Right renal cortex interstitium (tissue), 3 donors: ENCODE measurements at regions not wholly inside any gene's neighbourhood (a gene's known extent, or its start where the extent isn't known, plus 50 kb on each side); places are given as distances from the start of the nearest gene placed in this dataset.
"Not testable (repeated sequence)": the region's sequence is repeated elsewhere in the genome, so short reads cannot be mapped to it uniquely, and the experiment has no call there.

Experiments used
- DNase-seq, 3 donors: peaks; one replicate each; pipeline ENCODE4 v3.0.0-alpha.2; 2013; ENCODE audit warnings: low read depth in 3 of 3, low spot score in 2 of 3

DNA sequence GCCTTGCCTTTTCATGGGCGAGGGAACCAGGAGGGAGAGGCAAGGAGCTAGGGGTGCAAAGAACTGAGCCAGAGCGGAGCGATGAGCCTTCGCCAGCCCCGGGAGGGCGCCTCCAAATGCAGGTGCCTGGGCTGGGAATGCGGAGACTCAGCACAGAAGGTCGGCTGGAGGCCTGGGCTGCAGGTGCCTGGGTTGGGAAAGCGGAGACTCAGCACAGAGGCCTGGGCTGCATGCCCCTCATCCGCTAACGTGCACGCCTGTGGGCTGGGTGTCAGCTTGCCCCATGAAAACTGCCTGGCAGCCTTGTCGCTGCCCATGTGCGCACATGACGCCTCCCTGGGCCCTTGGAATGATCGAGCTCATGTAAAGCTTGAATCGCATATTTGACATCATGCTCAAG, 51.8 kb downstream of the POM121L12 start:
- no peak for DNase-seq

DNA sequence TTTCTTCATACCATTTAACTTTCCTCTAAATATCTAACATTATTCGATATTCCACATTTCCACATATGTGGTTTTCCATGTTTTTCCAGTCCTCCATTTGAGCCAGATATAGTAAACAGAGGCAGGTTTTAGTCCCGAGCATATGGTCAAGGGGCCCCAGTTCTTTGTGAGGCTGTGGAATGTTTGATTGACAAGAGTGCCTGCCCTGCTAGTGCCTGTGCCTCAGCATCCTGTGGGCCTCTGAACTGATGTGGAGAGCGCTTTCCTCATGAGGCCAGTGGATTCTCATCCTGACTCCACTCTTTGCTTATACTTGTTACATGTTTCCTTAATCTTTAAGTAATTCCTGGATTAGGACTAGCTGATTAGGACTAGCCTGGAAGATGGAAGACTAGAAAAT, 58.8 kb downstream of the POM121L12 start:
- no peak for DNase-seq

DNA sequence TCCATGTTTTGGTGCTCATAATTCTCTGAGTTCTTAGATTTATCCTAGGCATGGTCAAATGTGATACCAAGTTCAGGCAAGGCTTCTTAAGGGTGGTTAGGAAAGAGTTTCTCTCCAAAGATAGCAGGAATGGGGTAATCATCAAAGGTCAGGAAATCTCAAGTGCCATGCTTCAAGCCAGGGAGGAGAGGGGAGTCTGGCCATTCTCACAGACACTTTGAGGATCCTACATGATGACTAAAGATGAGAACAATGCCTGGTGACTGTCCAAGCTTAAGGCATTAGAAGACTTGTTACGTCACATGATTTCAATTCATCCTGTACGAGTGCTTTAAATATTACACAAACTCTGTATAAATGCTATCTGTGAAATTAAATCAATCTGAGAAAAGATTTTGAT, 59.4 kb downstream of the POM121L12 start:
- no peak for DNase-seq

DNA sequence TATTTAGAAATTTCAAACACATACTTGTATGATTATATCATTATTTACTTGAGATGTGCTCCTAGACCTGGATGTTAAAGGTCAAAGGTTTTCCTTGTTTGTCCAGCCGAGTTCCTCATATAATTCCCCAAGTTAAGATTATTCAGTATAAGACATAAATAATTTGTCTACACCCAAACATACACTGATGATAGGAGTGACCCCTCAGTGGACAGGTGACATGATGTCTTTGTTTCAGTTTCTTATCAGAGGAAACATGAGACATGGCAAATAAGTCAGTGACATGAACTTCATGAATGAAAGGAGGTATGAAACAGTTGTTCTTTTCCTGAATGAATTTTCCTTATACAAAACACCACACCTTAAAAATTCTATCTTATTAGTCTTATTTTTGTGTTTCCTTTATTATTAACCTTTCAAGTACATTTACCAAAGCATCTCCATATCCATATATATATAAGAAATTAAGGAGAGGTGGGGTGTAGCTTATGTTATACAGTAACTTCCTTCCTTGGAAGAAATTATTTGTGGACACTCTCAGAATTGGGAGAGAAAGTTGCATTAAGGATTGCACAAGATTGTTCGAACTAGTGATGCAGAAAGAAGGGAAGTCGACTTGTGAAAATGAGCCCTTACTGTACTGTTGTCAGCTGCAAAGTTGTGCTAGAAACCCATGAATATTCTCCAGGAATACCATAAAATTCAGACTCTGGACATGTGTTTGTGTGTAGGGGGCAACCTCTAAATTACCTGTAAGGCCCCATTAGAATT, 60.5 kb downstream of the POM121L12 start:
- no peak for DNase-seq

DNA sequence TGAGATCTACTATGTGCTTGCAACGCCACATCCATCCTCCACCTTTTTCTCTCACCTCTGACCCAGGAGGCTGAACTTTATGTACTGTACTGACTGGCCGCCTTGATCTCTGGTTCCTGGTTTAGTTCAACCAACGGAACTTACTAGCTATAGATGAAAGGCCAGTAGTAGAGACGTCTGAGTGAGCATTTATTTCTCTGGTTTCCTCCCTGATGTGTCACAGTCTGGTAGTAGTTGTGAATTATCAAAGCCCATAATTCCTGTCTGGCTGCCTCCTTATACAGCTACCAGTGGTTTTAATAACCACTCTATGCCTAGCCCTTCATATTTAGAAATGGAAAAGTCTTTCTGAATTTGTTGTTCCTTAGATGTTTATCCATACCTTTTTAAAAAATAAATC, 64.7 kb downstream of the POM121L12 start:
- DNase-seq, result no peak

DNA sequence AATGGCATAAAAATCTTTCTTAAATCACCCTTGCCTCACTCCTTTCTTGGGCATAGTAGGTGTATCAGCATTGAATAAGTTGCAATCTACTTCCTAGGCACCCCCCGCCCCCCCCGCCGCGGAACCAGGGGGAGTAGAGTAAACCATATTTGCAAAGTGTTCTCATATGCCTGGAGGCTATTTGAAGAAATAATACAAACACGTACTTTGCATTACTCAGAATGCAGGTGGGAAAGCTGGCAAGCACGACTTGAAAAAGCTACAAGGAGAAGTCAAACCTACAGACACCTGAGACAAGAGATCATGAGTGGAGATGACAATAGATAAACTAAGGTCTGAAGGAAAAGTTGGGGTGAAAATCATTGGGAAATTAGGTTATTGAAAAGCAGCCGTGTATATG, 65.6 kb downstream of the POM121L12 start:
- DNase-seq, result no peak

DNA sequence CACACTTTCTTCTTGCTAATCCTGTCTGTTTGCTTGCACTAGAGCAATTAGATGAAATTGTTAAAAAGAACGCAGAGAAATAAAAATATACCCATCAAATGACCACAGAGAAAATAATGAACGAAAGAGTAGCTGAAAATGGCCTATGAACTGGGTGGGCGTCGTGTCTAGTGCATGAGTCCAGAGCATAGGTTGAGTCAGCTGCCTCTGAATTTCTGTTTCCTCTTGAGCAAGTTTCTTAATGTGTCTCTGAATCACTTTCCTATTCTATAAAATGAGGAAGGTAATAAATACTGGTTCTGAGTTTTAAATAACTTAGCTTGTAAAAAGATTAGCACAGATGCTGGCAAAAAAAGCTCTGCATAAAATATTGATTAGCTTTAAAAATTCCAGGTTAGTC, 75.0 kb downstream of the POM121L12 start:
- DNase-seq, result no peak

DNA sequence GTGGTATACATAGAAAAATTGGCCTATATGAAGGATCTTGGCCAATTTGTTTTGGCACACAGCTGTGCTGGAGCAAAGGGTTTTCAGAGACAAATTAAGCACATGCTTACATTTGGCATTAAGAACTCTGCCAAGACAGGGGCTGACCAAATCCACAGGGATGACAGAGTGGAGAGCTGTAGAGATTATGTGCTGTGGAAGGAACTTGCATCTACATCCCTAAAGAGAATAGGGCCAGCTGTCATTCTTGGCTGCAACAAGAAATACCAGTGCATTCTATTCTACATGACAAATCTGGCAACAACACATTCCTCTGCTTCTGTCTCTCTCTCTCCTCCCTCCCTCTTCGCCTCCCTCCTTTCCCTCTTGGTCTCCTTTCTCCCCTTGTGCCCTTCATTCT, 75.6 kb downstream of the POM121L12 start:
- peak in 1 of 3 donors; percentile 3 for DNase-seq

DNA sequence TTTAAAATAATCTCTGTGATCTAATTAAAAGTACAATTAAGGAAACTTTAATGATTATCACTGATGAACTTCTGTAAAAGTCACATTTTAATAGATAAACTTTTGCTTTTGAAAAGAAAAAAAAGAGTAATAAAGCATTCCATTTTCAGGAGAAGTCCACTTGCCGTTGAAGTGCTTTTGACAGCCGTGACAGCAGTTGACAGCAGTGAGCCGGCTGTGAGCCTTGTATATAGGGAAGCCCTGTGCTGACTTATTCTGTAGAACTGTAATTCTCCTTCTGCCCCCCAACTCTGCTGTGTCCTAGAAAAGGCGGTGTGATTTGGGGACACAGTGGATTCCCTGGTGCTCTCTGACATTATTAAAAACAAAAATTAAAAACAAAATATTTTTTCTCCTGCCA, 78.0 kb downstream of the POM121L12 start:
- no peak for DNase-seq

DNA sequence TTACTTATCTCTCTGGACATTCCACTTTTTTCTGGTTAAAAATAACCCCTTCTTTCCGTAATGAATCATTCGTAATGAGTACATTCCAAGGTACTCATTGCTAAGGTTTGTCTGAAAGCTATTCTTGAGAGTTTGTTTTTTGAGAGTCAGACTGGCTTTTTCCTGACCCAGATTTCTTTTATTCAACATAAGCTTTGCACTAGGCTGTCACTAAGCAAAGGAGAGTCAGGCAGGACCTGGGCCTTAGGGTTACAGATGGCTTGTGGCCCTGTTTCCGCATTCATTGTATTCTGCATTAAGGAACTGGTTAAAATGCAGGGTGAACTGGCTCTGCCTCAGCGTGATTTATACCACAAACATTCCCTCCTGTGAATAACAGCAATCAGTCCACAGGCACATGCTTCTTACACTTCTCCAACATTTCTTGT, 84.1 kb downstream of the POM121L12 start:
- DNase-seq, result peak in 1 of 3 donors; percentile 2

DNA sequence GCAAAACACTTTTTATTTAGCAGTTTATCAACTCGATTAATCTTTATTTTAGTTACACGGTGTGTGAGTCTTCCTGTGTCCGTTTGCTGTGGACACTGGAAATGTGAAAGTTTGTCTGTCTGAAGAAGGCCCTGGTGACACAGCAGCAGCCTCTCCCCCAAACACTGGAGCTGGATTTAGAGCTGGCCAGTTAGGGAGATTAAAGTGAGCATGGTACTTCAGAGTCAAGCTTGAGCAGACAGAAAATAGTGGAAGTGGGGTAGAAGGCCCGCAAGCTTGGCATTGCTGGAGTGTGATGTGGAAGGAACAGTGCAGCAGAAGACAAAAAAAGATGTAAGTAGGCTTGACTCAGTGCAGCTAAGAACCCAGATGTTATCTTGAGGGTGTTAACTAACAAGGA, 85.9 kb downstream of the POM121L12 start:
- no peak for DNase-seq

DNA sequence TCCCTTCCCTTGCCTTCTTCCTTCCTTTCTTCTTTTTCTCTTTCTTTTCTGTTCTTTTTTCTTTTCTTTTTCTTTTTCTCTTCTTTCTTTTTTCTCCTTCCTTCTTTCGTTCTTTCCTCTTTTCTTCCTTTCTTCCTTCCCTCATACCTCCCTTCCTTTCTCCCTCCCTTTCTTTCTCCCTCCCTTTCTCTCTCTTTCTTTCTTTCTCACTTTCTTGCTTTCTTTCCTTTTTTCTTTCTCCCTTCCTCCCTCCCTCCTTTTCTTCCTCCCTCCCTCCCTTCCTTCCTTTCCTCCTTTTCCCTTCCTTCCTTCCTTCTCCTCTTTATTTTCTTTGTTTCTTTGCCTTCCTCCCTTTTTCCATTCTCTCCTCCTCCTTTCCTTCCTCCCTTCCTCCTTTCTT, 96.3 kb downstream of the POM121L12 start:
- no peak for DNase-seq

DNA sequence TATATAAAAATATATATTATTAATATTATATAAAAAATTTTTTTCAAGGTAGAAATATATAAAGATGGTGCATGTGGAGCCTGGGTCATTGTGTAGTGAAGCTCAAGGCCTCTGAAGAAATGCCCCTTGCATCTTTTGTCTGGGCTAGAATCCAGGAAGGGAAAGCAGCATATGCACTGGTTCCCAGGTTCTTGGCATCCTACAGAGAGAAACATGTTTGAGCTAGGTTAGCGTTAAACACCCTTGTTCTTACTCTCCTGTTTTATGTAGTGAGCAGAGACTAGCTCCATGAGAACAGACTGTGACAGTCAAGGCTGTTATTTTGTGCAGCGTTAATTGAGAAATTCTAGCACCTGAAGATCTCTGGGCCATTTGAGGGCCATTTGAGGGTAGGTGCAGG, 116.1 kb downstream of the POM121L12 start:
- DNase-seq, result no peak

DNA sequence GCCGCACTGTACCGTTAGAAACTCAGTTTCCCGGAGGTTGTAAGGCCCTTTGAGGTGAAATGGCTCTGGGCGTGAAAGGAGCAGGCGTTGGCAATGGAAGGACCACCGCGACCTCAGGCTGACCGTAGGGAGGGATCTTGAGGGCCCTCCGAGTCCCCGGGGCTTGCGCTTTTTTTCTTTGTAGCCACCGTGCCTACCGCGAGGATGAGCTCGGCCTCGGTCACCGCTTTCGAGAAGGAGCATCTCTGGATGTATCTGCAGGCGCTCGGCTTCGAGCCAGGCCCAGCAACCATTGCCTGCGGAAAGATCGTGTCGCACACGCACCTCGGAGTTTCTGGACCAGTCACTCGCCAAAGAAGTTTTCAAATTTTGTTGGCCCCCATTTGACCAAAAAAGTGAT, 151.8 kb downstream of the POM121L12 start:
- not testable (repeated sequence) for DNase-seq

DNA sequence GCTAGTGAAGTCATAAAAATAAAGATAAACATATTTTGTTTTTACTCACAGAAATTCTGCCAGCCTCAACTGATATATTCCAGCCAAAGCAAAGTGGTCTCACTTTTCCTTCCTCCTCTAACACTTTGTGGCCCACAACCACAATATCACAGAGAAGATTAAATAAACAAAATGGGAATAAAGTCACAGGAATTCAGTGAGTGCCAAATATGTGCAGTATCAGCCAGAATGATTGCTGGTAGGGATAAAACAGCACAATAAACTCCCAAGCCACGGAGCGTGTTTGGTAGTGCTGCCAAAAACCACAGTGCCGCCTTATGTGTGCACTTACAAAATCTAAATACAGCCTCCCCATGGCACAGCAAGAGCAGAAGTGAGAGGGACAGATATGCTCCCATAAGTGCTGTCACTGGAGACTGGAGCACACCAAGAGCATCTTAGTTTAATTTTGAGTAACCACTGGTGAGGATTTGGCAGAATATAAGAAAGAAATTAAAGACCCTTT, 155.8 kb downstream of the POM121L12 start:
- no peak for DNase-seq

DNA sequence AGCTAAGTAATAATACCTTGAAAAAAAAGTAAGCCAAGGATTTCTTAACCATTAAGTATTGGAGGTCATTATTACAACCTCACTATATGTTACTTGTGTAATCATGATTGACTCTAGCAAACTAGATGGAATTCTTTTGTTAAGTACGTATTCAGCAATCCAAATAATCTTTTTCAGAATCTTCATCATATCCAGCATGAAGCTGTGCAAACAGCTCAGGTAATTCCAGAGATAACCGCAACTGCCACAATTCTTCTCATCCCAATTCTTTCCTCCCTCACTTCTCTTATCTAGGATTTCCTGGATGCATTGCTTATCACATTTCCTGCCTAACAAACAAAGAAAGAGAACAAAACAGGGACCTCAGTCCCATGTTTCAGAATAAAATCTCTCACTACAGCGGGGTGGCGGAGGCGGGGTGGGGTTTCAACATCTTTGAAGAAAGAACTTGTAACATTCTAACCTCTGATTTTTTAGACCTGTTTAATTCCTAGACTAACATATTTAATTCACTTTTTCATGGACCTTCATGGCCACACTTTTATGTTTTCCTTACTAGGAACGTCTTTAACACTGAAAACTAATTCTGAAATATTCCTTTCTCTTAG, 156.5 kb downstream of the POM121L12 start:
- DNase-seq, result no peak

DNA sequence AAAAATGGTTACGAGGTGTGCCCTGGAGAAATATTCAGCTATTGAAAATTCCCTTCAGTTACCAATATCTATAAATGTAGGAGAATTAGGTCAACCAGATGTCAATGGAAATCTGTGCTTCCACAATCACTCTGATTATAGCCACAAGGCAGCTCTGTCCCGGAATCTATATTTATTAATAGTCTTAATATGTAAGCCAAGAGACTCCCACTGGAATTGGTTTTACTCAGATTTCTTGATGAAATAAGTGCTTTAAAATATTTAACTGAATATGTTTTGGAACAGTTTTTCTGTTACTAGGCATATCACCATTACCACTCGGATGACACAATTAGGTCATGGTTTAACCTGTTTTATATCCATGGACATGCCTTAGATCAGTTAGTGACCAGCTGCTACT, 169.6 kb downstream of the POM121L12 start:
- no peak for DNase-seq

DNA sequence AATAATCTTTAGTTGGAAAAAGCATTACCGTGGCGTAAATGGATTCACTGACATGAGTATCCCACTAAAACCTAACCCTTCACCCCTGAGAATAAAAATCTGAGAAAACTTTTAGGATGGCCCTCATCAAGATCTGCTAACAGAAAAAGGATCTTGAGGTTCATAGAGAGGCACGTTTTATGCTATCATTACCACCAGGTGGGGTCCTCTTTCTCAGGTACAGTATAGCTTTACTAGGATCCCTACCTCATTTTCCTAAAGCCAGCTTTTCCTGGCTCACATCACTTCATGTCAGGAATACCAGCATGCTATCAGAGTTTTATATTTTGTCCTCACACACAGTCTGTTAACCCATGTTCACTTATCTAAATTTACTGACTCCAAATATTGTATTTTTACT, 173.7 kb downstream of the POM121L12 start:
- no peak for DNase-seq

DNA sequence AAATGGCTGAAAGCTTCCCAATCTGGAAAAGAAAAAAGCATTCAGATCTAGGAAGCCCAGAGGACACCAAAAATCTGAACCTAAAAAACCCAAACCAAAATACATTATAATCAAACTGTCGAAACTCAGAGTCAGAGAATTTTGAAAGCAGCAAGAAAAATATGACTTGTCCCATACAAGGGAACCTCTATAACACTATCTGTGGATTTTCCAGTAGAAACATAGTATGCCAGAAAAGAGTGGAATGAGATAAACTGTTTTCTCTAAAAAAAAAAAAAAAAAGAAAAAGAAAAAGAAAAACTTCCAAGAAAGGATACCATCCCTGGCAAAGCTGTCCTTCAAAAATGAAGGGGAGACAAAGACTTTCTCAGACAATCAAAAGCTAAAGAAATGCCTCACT, 179.0 kb downstream of the POM121L12 start:
- DNase-seq, result no peak

DNA sequence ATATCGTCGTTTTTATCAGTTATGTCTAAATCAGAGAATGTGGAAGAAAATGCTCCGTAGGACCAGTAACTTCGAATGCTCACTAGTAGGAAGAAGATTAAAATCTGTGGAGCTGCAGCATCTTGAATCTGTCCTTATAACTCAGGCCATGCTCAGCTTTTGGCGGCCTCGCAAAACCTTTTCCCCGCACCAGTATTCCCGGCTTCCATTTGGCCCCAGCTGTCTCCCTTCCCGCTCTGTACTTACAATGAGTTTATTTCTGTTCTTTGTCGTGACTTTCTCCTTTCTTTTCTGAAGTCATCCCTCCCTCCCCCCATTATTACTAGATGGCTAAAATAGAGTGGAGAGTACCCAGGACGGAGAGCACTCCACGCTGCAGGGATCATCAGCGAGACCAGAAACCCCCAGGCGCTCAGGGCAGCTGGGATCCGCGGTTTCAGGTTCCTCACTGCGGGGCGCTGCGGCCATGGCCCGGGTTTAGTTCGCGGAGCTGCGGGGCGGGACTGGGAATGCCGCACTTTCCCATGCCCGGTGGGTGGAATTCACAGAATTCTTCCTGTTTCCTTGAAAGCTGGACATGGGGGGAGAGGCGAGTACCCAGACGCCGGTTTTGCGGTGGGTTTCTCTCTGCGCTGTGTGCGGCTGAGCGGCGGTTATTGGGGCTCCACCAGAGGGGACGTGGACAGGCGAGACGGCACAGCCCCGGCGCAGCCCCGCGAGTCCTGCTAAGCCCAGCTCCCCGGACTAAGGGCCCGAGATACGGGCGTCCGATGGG, 183.5 kb downstream of the POM121L12 start:
- peak in 2 of 3 donors; percentile 10 to 27 for DNase-seq

DNA sequence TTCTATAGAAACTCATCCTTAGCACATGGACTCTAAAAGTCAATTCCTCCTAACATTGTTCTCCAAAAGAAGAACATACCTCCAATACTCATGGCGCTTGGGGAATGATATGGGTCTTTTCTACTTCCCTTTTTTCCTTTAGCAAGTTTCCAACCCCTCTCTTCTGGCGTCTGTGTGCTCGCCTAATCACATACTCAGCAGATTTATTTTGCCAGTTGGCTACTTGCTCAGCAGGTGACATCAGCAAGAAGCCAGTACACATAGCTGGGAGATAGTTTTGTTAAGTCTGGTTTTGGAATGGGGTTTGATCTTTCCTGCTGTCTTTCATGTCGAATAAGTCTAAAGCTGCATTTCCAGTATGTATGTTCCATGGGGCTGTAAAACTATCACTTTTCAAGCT, 193.8 kb downstream of the POM121L12 start:
- no peak for DNase-seq
